CMK (cell line): ENCODE measurements at regions not wholly inside any gene's neighbourhood (a gene's known extent, or its start where the extent isn't known, plus 50 kb on each side); places are given as distances from the start of the nearest gene placed in this dataset.
"Not testable (repeated sequence)": the region's sequence is repeated elsewhere in the genome, so short reads cannot be mapped to it uniquely, and the experiment has no call there.

Experiments
- DNase-seq: peaks from one replicate; pipeline ENCODE4 v3.0.0-alpha.2; 2010; ENCODE audit warnings: low read depth

DNA sequence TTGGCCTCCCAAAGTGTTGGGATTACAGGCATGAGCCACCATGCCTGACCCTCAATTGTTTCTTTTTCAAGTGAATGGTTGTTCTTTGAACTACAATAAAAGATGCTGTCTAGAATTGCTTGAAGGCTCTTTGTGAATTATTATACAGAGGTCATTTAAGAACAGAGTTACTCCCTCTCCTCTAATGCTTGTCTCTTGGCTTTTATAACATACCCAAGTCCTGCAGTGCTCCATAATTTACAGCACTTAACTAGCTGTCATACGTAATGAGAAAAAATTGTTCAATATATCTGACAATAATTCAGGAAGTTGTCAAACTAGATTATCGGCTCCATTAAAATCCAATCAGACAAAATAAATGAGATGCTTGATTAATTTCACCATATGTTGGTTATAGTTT is 823.0 kb upstream of the ATXN7L3B start:
- DNase-seq = no peak

- DNase-seq = not testable (repeated sequence)
Measured at GRCh38 chr12:73716143-73716542, 821.5 kb upstream of the ATXN7L3B start.

- DNase-seq = no peak
Measured at GRCh38 chr12:73719223-73719622, 818.4 kb upstream of the ATXN7L3B start.

DNA sequence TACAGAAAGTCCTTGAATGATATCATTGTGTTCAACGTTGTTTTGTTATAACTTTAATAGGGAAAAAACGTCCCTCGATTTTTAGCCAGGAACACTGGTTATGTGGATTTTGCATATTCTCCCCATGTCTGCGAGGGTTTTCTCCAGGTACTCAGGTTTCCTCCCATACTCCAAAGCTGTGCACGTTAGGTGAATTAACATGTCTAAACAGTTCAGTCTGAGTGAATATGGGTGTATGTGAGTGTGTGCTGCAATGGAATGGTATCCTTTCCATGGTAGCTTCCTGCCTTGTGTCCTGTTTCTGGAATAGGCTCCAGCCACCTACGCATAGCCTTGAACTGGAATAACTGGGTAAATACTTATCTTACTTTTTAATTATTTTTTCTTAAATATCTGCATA is 810.8 kb upstream of the ATXN7L3B start:
- DNase-seq = no peak

DNA sequence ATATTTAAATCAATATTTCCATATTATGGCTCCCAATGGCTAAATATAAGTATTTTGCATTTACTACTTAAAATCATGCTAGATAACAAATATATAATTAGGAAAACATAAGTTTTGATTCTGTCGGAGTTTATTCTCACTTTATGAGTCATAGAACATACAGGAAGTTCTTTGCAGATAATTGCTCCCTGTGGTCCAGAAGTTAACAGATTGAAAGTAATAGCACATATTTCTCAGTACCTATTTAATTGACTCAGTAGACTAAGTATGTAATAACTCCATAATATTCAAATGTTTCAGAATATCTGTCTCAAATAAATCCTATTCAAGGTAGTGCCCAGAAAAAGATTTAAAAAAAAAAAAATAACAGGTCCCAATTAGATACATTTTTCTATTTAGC is 806.0 kb upstream of the ATXN7L3B start:
- no peak for DNase-seq

DNA sequence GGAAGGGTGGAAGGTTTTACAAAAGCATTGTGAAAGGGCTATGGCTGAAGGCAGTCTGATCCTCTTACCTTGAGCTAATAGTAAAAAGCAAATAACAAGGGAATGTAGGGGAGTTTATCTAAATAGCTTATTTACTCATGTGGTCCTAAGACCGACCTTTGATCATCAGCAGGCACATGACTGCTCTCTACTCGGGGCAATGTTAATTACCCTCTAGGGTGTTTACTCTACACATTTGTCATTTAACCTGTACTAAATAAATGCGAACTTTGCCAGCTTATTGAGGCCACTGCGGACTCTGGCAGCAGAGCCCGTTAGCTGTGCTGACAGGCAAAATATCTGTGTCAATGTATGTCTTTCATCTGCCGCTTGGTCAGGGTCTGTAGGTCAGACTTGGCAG is 768.3 kb upstream of the ATXN7L3B start:
- no peak for DNase-seq

DNA sequence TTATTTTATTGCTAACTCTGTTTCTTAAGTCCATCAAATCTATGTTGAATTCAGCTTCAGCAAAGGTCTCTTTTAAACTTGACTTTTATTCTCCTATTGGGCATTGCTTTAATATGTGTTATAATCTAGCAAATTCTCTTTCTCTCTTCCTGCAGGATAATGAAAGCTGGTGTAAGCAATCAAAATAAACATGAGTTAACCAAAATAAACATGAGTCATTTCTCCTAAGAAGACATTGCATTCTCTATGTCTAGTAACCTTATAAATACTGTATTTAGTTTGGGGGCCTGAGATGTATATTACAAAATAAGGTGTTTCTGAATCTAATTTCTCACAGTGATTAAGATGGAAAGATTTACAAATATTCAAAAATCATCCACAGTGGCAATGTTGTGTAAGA is 739.1 kb upstream of the ATXN7L3B start:
- no peak for DNase-seq

- no peak for DNase-seq
Measured at GRCh38 chr12:73815072-73815645, 722.5 kb upstream of the ATXN7L3B start.

- no peak for DNase-seq
Measured at GRCh38 chr12:73817161-73817560, 720.5 kb upstream of the ATXN7L3B start.

GRCh38 chr12:73833746-73834145 is 703.9 kb upstream of the ATXN7L3B start:
- DNase-seq = no peak

GRCh38 chr12:73841963-73842362 is 695.7 kb upstream of the ATXN7L3B start:
- no peak for DNase-seq

GRCh38 chr12:73863546-73863945 is 674.1 kb upstream of the ATXN7L3B start:
- no peak for DNase-seq

GRCh38 chr12:73867147-73867546 is 670.5 kb upstream of the ATXN7L3B start:
- no peak for DNase-seq

DNA sequence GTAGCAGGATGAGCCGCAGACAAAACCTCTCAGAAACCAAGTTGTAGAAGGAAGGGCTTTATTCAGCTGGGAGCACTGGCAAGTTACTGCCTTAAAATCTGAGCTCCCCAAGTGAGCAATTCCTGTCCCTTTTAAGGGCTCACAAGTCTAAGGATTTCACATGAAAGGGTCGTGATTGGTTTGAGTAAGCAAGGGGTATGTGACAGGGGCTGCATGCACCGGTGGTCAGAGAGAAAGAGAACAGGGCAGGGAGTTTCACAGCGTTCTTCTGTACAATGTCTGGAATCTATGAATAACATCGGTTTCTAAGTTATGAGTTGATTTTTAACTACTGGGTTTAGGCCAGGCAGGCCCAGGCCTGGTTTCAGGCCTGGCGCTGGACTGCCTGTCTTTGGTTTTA is 660.3 kb upstream of the ATXN7L3B start:
- DNase-seq = not testable (repeated sequence)

GRCh38 chr12:73892201-73892600 is 645.4 kb upstream of the ATXN7L3B start:
- no peak for DNase-seq

DNA sequence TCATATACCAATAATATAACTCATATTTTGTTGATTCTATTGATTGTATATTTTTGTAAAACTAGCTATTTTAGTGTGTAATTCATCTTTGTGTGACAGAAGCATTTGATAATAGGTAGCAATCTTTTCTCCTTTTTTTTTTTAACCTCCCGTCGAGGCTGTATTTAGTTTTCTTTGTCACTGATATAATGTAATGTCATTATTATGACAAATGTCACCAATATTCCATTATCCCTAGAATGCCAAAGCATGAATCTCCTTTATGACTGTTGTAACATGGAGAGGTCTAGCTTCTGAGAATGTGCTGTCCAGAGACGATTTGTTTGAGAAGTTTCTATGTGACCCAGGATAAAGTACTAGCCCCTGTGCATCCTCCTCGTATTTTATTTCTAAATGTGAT is 639.0 kb upstream of the ATXN7L3B start:
- DNase-seq = no peak

DNA sequence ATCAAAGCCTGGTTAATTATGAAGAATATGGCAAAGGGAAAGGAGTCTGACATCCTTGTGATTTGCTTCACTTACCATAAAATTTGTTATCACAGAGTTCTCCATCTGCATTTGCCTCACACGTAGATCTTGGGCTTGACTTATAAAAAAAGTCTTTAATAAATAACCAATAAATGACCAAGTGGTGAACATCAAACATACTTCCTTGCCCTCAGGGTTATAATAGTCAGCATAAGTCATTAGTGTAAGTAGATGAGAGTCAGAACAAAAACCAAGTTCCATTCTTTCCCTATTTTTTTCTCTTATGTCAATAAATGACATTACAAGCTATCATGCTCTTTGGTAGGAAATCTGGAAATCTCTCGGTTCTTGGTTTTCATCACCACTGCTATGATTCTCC is 635.4 kb upstream of the ATXN7L3B start:
- DNase-seq = no peak

DNA sequence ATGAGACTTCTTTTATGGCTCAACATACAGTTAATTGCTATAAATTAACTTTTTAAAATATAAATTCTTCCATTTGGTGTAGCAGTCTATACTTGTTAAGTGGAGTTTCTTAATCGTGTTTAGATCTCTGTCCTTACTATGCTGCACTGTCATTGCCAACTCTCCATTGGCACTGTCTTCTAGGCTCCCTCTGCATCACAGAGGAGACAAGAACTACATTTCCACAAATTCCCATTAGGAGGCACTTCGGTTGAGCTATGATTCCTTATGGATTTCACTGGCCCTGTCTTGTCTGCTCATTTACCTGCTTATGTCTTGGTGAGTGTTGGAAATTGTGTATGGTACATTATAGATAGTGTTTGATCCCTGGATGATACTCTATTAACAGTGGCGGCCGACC is 630.9 kb upstream of the ATXN7L3B start:
- no peak for DNase-seq

GRCh38 chr12:73935817-73936216 is 601.8 kb upstream of the ATXN7L3B start:
- DNase-seq = no peak

DNA sequence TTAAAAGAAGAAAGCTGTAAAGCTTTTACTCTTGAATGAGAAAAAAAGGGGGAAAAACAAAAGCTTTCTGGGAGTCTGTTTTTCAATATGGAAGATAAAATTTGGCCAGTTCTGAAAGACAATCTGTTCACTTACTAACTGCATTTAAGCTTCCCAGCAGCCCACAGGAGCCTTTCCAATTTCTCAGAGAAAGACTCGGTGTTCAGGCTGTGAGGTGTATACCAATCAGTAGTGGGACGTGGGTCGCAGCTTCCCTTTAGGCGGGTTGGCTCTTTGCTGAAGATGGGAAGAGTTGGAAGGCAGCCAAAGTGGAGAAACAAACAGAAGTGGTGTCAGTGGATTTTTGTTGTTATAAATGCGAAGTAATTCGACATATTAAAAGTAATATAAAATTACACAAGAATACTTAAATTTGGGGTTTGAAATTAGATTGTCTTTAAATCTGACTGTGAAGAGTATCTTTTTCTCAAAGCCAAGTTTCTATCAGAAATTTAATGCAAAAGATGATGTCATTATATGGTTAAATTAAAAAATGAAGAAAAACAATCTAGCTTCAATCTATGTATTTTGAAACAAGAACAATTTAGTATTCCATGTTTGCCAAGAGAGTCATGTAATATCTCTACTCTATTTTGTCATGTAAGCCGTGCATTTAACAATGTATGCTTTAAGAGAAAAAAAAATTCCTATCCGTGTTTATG is 590.2 kb upstream of the ATXN7L3B start:
- no peak for DNase-seq

DNA sequence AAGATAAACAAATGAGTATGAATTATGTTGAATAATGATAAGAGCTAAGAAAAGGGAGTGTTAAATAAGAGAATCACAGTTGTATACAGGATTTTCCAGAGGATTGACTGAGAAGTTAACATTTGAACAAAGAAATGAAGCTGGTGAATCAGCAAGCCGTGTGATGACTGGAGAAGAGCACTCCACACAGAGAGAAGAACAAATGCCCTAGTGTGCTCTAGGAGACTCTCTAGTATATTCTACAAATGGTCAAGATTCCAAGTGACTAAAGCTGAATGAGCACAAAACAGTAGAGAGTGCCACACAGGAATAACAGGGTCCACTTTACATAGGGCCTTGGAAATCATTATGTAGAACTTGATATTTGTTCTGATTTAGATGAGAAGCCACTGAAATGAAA is 587.1 kb upstream of the ATXN7L3B start:
- DNase-seq = no peak

- no peak for DNase-seq
Measured at GRCh38 chr12:73951956-73952703, 585.5 kb upstream of the ATXN7L3B start.

DNA sequence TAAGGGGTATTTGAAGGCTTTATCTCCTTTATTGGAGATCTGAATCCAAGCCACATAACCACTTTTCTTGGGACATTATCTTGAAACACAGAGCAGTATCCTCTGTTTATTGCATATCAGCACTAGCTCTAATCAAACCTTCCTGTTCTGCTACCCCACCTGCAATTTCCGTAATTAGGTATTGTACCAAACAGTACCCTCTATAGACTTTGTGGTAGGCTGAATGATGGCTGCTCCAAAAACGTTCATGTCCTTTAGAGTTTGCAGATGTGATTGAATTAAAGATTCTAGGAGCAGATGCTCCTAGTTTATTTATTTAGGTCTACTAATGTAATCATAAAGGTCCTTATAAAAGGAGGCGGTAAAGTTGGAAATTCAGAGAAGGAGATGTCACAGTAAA is 573.0 kb upstream of the ATXN7L3B start:
- DNase-seq = no peak
